ENCODE measurements at regions not wholly inside any gene's neighbourhood (a gene's known extent, or its start where the extent isn't known, plus 50 kb on each side); places are given as distances from the start of the nearest gene placed in this dataset.
A peak's percentile ranks its signal among the peaks of the same experiment; 100 is the strongest.

DNA sequence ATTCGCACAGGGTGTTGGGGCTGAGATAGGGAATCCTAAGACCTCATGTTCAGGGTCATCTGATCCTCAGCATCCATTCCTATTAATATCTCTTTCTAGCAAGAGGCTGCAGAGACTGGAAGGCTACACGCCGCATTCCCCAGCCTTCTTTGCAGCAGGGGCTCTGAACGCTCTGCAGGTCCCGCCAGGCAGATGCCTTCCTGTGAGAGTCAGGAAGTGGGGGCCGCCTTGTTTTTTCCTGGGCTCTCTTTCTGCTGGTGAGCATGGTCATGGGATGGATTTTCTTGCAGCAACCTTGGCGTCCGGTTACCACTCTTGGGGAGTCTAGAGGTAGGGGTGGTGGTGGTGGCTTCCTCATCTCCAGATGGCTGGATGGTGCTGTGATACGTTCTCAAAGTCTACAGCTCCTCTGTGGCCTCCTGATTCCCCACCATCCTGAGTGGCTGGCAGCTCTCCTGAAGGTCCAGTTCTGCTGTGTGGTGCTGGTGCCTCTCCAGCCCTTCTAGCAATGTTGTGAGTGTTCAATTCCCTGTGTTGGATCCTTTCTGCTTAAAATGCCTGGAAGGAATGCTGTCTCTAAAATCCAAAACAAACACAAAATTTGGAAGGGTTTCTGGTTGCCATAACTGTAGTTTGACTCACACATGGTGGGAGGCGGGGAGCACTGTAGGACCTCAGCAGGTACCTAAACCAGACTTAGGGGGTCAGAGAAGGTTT is 111.9 kb downstream of the CEBPB start:
- H3K4me3 Mint-ChIP-seq: no peak overlapping the region
- Histone ChIP-seq H3K9me3 (ENCODE audit: control insufficient read depth in 2 of 3, low read length in 3 of 3) (no peaks in the 10 kb centered on the region), H3K4me1 (ENCODE audit: control insufficient read depth in 2 of 2, insufficient read depth in 2 of 2, low read length in 2 of 2) (no peaks in the 10 kb centered on the region), H3K4me3 (ENCODE audit: low read length) (no peak overlapping the region), H3K27me3 (ENCODE audit: control insufficient read depth in 2 of 2, insufficient read depth in 2 of 2, low read length in 2 of 2) (no peaks in the 10 kb centered on the region), H3K27ac (ENCODE audit: low read depth, low read length) (no peak overlapping the region), H3K36me3 (ENCODE audit: control insufficient read depth in 2 of 3, insufficient read depth in 3 of 3, low read length in 3 of 3) (no peaks in the 10 kb centered on the region)
- peaks cover 0 to 6% (median 5%) of the 10 kb centered on the region in 5 donors for H3K27me3 Mint-ChIP-seq
- H3K27ac Mint-ChIP-seq: peak overlapping the region in 1 of 9 donors; percentile 4
- POLR2A ChIA-PET: no interaction called here
- ATAC-seq: no peak
- peaks cover 0 to 3% (median 0%) of the 10 kb centered on the region in 11 donors for H3K9me3 Mint-ChIP-seq
- no peaks in the 10 kb centered on the region for H3K36me3 Mint-ChIP-seq
- CTCF ChIA-PET: no interaction called here
- intact Hi-C loops (cut with micrococcal nuclease): no loop called here
- DNase-seq: no peak
- H3K4me1 Mint-ChIP-seq: peaks cover 6 to 26% (median 9%) of the 10 kb centered on the region in 7 donors

DNA sequence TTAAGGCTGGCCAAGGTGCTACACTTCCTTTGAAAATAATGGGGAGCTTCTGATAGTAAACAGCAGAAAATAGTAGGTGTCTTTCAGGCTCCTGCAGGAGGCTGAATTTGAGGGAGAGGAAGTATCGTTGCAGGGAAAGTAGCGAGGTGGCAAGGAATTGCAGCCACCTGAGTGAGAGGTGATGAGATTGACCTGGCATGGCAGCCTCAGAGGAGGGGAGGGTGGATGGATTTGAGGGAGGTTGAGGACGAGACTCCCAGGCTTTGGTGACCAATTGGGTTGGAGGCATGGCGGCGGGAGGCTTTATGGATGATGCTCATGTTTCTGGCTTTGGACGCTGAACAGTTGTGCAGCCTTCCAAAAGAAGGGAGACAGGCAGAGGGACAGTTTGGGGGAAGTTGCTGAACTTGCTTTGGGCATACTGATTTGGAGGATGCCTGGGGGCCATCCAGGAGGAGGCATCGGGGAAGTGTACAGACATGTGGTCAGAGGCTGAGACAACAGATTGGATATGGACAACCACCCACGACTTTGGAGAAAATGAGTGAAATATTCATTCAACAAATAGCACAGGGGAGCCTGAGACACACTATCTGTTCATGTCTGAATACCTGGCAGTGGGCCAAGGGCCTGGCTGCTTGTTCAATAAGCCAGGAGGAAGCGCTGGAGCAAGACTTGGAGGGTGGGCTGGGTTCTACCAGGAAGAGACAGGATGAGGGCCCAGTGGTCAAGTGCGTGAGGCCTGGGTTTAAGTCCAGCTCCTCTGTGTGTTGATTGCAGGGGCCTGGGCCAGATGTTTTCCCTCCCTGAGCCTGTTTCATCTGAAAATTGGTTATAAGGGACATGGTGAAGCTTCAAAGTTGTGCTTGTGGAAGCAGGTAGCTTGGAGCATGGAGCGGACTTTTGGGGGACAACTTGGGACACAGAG is 113.2 kb downstream of the CEBPB start:
- POLR2A ChIA-PET: no interaction called here
- DNase-seq: no peak

DNA sequence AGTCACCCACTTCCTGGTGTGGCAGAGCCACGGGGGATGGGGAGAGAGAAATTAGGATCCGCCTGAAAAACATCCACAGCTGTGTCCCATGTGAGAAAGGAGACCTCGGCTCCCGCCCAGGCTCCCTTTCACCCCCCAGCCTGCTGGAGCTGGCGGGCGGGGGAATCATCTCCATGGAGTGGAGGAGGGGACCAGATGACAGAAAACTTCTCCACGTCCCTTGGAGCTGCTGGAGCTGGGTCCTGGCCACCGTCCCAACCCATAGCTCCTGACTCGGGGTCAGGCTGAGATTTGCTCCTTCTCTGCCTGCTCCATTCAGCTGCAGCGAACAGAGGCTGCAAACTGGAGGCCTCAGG is 113.8 kb downstream of the CEBPB start:
- Mint-ChIP-seq H3K36me3 (no peaks in the 10 kb centered on the region), H3K27me3 (peaks cover 0 to 6% (median 2%) of the 10 kb centered on the region in 5 donors), H3K27ac (no peak overlapping the region), H3K9me3 (peaks cover 0 to 3% (median 0%) of the 10 kb centered on the region in 11 donors), H3K4me1 (peaks cover 0 to 15% (median 0%) of the 10 kb centered on the region in 7 donors), H3K4me3 (no peak overlapping the region)
- H3K27me3 ChIP-seq (ENCODE audit: control insufficient read depth in 2 of 2, insufficient read depth in 2 of 2, low read length in 2 of 2): no peaks in the 10 kb centered on the region
- no peak for ATAC-seq
- intact Hi-C loops (cut with micrococcal nuclease): no loop called here
- H3K36me3 ChIP-seq (ENCODE audit: control insufficient read depth in 2 of 3, insufficient read depth in 3 of 3, low read length in 3 of 3): no peaks in the 10 kb centered on the region
- CTCF ChIA-PET: no interaction called here
- no peak overlapping the region for H3K27ac ChIP-seq (ENCODE audit: low read depth, low read length)
- no peaks in the 10 kb centered on the region for H3K4me1 ChIP-seq (ENCODE audit: control insufficient read depth in 2 of 2, insufficient read depth in 2 of 2, low read length in 2 of 2)
- no peak for DNase-seq
- H3K4me3 ChIP-seq (ENCODE audit: low read length): no peak overlapping the region
- POLR2A ChIA-PET: no interaction called here
- H3K9me3 ChIP-seq (ENCODE audit: control insufficient read depth in 2 of 3, low read length in 3 of 3): no peaks in the 10 kb centered on the region

More for the DNA sequence above, 113.2 kb downstream of the CEBPB start:
- no peak for ATAC-seq
- Histone ChIP-seq H3K4me3 (ENCODE audit: low read length) (no peak overlapping the region), H3K4me1 (ENCODE audit: control insufficient read depth in 2 of 2, insufficient read depth in 2 of 2, low read length in 2 of 2) (no peaks in the 10 kb centered on the region), H3K9me3 (ENCODE audit: control insufficient read depth in 2 of 3, low read length in 3 of 3) (no peaks in the 10 kb centered on the region), H3K27me3 (ENCODE audit: control insufficient read depth in 2 of 2, insufficient read depth in 2 of 2, low read length in 2 of 2) (no peaks in the 10 kb centered on the region), H3K36me3 (ENCODE audit: control insufficient read depth in 2 of 3, insufficient read depth in 3 of 3, low read length in 3 of 3) (no peaks in the 10 kb centered on the region), H3K27ac (ENCODE audit: low read depth, low read length) (no peak overlapping the region)
- H3K27ac Mint-ChIP-seq: peak overlapping the region in 1 of 9 donors; percentile 5
- H3K9me3 Mint-ChIP-seq: peaks cover 0 to 3% (median 0%) of the 10 kb centered on the region in 11 donors
- H3K4me1 Mint-ChIP-seq: peaks cover 0 to 15% (median 0%) of the 10 kb centered on the region in 7 donors
- no peaks in the 10 kb centered on the region for H3K36me3 Mint-ChIP-seq
- H3K4me3 Mint-ChIP-seq: no peak overlapping the region
- peaks cover 0 to 6% (median 0%) of the 10 kb centered on the region in 5 donors for H3K27me3 Mint-ChIP-seq
- CTCF ChIA-PET: no interaction called here
- intact Hi-C loops (cut with micrococcal nuclease): no loop called here

DNA sequence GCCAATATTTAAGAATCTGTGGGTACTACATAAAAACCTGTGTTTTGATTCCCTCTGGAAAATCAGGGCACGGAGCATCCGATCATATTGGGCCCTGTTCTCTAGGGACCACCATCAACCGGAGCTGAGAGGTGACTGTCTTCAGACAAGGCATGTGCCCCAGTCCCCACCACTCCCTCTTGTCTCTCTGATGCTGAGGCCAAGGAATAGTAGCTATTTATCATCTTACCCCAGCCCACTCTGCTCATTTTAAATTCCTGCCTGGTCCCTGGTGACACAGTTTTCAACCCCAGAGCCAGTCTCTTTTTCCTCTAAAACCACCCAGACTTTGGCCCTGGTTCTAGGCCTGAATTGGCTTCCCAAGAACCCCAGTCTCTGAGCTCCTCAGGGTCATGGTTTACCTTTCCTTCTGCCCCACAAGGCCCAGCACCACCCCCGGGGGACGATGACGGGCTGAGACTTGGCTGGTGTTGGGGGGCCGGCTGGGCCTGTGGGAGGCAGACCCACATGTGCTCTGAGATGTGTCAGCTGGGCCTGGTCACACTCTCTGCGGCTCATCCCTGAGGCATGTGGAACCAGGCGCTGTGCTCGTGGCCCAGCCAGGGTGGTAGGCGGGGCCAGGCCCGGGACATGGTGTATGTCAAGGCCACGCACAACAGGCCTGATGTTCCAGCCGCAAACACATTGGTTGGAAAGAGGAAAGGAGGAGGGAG is 114.4 kb downstream of the CEBPB start:
- intact Hi-C loops (cut with micrococcal nuclease): no loop called here
- Histone ChIP-seq H3K9me3 (ENCODE audit: control insufficient read depth in 2 of 3, low read length in 3 of 3) (no peaks in the 10 kb centered on the region), H3K4me3 (ENCODE audit: low read length) (no peak overlapping the region), H3K27me3 (ENCODE audit: control insufficient read depth in 2 of 2, insufficient read depth in 2 of 2, low read length in 2 of 2) (no peaks in the 10 kb centered on the region), H3K27ac (ENCODE audit: low read depth, low read length) (no peak overlapping the region), H3K4me1 (ENCODE audit: control insufficient read depth in 2 of 2, insufficient read depth in 2 of 2, low read length in 2 of 2) (no peaks in the 10 kb centered on the region), H3K36me3 (ENCODE audit: control insufficient read depth in 2 of 3, insufficient read depth in 3 of 3, low read length in 3 of 3) (no peaks in the 10 kb centered on the region)
- Mint-ChIP-seq H3K4me1 (peaks cover 0 to 15% (median 0%) of the 10 kb centered on the region in 7 donors), H3K36me3 (no peaks in the 10 kb centered on the region), H3K4me3 (no peak overlapping the region), H3K27me3 (peaks cover 0 to 6% (median 3%) of the 10 kb centered on the region in 5 donors), H3K27ac (no peak overlapping the region), H3K9me3 (peaks cover 0 to 3% (median 0%) of the 10 kb centered on the region in 11 donors)
- DNase-seq: no peak
- no peak for ATAC-seq
- ChIA-PET CTCF (no interaction called here), POLR2A (no interaction called here)

DNA sequence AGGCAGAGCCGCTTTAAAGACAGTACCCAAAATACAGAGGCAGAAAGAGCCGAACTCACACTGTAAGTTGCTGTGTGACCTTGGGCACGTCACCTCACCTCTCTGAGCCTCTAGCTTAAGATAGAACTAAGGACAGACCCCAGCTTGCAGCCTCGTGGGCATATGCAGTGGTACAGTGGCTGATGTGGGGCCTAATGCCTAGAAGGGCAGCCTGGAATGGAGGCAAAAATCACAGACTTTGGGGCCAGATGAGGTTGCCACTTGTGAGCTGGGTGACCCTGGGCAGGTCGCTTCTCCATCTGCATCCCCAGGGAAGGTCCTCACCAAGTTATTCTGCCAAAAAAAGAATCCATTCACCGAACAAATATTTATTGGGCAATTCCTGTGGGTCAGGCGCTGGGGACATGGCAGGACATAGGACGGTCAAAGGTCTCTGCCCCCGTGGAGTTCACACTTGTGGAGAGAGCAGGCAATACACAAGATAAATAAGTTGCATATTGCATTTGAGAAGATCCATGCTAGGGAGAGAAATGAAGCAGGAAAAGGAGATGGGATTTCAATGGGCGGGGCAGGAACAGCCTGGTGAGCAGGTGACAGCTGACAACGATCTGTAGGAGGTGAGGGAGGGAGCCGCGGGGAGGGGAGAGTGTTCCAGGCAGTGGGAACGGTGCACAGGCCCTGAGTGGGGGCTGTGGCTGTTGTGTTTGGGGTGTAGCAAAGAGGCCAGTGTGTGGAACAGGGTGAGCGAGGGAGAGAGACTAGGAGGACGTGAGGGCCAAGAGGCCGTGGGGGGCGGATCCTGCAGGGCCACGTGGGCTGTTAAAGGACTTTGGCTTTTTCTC is 115.2 kb downstream of the CEBPB start:
- CTCF ChIA-PET: no interaction called here
- Histone ChIP-seq H3K27ac (ENCODE audit: low read depth, low read length) (no peak overlapping the region), H3K27me3 (ENCODE audit: control insufficient read depth in 2 of 2, insufficient read depth in 2 of 2, low read length in 2 of 2) (no peaks in the 10 kb centered on the region), H3K9me3 (ENCODE audit: control insufficient read depth in 2 of 3, low read length in 3 of 3) (no peaks in the 10 kb centered on the region), H3K4me3 (ENCODE audit: low read length) (no peak overlapping the region), H3K36me3 (ENCODE audit: control insufficient read depth in 2 of 3, insufficient read depth in 3 of 3, low read length in 3 of 3) (no peaks in the 10 kb centered on the region), H3K4me1 (ENCODE audit: control insufficient read depth in 2 of 2, insufficient read depth in 2 of 2, low read length in 2 of 2) (no peaks in the 10 kb centered on the region)
- DNase-seq (no peak), ATAC-seq (no peak)
- H3K4me3 Mint-ChIP-seq: no peak overlapping the region
- POLR2A ChIA-PET: no interaction called here
- peaks cover 0 to 15% (median 0%) of the 10 kb centered on the region in 7 donors for H3K4me1 Mint-ChIP-seq
- peaks cover 0 to 1% (median 0%) of the 10 kb centered on the region in 11 donors for H3K9me3 Mint-ChIP-seq
- no peaks in the 10 kb centered on the region for H3K36me3 Mint-ChIP-seq
- H3K27ac Mint-ChIP-seq: no peak overlapping the region
- intact Hi-C loops (cut with micrococcal nuclease): no loop called here
- peaks cover 0 to 5% (median 2%) of the 10 kb centered on the region in 5 donors for H3K27me3 Mint-ChIP-seq
